ENCODE measurements at regions not wholly inside any gene's neighbourhood (a gene's known extent, or its start where the extent isn't known, plus 50 kb on each side); places are given as distances from the start of the nearest gene placed in this dataset.
"Not testable (repeated sequence)": the region's sequence is repeated elsewhere in the genome, so short reads cannot be mapped to it uniquely, and the experiment has no call there.

- no peak for DNase-seq
Observed at GRCh38 chr18:41113885-41114482, 841.0 kb upstream of the PIK3C3 start.

DNA sequence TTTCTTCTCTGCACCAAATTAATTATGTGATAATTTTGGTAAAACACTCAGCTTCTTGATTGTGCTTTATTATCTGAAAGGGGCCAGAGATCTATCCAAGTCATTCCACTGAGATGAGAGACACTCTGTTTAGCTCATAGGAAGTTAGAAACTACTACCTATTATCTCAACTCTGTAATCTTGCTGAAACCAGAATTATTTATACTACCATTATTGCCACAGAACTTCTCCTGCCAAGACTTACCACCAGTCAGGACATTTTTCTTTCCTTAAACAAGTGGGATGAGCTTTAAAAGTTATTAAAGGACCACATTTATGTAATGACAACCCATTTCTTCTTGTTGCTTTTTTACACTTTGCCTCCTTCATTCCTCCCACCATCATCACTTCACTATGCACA is 855.6 kb upstream of the PIK3C3 start:
- DNase-seq = no peak

GRCh38 chr18:41096504-41096903 is 858.5 kb upstream of the PIK3C3 start:
- no peak for DNase-seq

- DNase-seq = no peak
Observed at GRCh38 chr18:41077076-41077475, 878.0 kb upstream of the PIK3C3 start.

GRCh38 chr18:41075212-41075611 is 879.8 kb upstream of the PIK3C3 start:
- DNase-seq = no peak

GRCh38 chr18:41073372-41073954 is 881.6 kb upstream of the PIK3C3 start:
- DNase-seq = no peak

DNA sequence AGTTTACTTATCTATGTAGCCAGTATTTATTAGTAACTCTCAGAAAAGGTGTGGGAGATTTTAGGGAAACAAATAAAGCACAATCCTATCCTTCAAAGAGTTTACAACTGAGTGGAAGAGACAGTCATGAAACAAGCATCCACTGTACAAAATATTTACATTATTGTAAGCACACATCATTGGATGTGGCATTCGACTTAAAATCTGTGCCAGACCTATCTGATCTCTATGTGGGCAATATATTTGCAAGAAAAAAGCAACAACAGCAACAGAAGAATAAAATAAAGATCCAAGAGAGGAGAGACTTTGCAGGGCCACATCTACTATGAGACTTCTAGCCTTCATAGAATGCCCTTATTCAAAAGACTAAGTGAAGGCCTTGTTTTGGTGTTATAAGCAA is 882.1 kb upstream of the PIK3C3 start:
- DNase-seq = no peak

DNA sequence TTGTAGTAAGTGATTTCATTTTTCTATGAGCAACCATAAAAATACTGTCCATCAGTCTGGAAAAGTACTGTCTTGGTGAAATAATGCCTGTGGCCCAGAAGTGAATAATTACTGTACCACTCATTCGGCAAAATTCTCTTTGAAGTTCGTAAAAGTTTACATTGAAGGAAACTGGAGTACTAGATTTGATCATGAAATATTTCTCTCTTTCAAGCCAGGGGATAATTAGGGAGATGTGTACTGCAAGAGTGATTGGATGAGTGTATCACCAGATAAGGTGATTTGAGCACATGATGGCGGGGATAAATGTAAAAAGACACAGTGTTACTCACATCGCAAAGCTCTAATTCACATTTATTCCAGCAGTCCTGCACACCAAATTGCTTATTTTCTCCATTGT is 883.2 kb upstream of the PIK3C3 start:
- no peak for DNase-seq

GRCh38 chr18:41069167-41069566 is 885.9 kb upstream of the PIK3C3 start:
- DNase-seq = no peak

DNA sequence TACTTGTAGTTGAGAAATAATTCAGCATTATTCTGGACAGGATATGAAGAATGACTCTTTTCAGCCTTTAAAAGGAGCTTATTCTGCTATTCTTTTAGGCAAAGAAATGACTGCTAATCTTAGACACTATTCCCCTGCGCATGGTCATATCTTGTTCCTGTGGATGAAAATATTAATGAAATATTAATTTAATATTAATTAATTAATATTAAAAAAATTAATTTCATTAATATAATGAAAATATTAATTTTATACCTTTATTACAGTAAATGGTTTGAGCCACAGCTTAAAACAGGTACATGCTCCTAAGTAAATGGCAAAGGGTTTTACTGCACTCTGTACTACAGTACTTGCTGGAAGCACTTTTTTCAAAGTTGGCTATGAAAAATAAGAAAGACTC is 890.1 kb upstream of the PIK3C3 start:
- DNase-seq = no peak

DNA sequence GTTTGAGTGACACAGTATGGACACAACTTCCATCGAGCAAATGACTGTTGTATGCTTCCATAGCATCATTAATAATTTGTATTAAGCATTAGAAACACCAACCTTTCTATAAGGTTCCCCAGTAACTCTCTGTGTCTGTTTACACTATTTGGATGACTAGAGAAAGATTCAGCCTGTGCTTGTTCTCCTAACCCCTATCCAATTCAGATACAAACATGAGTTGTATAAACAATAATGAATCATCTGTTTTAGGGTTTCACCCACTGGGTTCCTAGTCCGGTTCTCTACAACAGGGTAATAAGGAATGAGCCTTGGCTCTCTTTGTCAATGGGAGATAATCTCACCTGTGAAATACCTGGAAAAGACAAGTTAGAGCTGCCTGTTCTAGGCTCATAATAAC is 894.1 kb upstream of the PIK3C3 start:
- DNase-seq = no peak

- DNase-seq = no peak
Observed at GRCh38 chr18:41059126-41059415, 896.0 kb upstream of the PIK3C3 start.

DNA sequence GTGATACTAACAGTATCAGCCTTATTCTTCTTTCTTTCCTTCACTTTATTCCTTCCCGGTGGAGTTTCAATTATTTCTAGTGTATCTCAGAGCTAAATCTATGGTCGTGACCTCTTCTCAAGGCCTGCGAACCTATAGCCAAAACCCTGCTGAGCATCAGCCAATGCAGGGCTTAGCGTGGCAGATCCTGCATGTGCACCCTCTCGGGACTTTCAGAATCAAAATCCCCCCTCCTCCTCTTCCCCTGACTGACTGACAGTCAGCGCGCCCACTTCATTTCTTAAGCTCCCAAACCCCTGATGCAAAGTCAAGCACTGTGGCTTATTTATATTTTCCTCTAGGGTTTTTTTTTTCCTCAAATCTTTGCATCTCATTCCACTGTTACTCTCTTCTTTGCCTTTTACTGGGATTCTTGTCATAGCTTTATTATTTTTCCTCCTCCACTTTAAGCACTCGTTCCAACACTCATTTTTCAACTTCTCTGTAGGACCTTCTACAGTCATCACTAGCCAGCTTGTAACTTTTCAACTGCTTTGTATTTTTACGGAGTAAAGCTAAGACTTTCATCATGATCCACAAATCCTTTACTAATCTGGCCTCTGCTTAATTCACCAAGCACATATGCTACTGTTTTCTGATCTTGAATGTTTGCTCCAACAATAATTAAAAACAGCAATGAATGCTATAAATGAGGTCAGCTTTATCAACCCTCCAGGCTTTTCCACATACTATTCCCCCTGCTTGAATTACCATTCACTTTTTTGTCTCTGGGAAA is 896.5 kb upstream of the PIK3C3 start:
- DNase-seq = no peak

DNA sequence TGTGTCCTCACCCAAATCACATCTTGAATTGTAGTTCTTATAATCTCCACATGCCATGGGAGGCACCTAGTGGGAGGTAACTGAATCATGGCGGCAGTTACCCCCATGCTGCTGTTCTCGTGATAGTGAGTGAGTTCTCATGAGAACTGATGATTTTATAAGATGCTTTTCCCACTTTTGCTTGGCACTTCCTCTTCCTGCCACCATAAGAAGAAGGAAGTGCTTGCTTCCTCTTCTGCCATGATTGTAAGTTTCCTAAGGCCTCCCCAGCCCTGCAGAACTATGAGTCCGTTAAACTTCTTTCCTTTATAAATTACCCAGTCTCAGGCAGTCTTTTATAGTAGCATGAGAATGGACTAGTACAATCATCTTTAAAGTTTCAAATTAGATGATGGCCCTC is 902.4 kb upstream of the PIK3C3 start:
- no peak for DNase-seq

- not testable (repeated sequence) for DNase-seq
Observed at GRCh38 chr18:41046250-41046649, 908.8 kb upstream of the PIK3C3 start.

- no peak for DNase-seq
Observed at GRCh38 chr18:41043876-41044275, 911.2 kb upstream of the PIK3C3 start.

DNA sequence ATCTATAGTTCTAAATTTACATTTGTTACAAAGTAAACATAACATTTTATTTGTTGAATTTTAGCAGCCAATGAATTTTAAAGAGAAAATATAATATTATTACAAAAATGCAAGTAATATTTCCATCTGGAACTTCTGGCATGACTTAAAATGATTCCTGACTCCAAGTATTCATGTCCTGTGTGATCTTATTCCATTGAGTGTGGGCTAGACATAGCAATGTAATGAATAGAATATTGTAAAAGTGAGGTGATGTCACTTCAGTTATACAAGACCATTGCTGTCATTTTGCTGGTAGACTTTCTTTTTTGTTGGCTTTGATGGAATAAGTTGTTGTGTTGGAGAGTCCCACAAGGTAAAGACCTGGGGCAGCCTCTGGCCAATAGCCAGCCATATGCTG is 912.2 kb upstream of the PIK3C3 start:
- no peak for DNase-seq

DNA sequence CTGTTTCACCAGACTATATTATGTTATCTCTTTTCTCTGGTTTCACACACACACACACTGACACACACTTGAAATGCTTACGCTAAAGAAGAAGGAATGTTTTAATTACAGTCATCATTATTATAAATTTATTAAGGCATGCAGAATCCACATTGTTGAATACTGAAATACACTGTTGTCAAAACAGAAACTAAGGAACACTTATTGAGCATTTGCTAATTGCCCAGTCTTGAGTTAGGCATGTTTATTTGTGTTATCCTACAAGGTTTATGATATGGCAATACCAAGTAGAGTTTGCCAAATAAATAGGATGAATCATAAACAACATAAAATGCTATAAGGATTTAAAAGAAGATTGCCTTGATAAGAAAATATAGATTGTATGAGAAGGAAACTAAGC is 917.0 kb upstream of the PIK3C3 start:
- no peak for DNase-seq

GRCh38 chr18:41036346-41036745 is 918.7 kb upstream of the PIK3C3 start:
- DNase-seq = no peak

- DNase-seq = no peak
Observed at GRCh38 chr18:41034413-41034812, 920.6 kb upstream of the PIK3C3 start.

GRCh38 chr18:41025666-41026065 is 929.4 kb upstream of the PIK3C3 start:
- DNase-seq = no peak

DNA sequence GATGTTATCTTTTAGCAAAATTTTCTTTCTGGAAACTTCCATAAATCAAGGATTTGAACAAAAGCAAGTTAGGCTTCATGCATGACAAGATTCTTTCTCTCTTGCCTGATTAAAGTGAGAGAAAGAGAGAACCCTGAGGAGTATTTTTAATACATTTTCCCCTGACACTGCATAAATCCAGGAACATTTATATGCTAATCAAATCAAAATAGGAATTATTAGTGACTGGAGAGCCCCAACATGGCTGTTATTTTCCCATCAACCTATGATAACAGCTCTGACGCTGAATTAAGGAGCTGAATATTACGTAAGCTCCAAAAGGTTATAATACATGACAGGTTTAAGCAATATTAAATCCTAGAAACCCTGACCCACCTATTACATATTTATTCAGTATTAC is 930.2 kb upstream of the PIK3C3 start:
- no peak for DNase-seq

- DNase-seq = no peak
Observed at GRCh38 chr18:41022484-41022883, 932.5 kb upstream of the PIK3C3 start.

DNA sequence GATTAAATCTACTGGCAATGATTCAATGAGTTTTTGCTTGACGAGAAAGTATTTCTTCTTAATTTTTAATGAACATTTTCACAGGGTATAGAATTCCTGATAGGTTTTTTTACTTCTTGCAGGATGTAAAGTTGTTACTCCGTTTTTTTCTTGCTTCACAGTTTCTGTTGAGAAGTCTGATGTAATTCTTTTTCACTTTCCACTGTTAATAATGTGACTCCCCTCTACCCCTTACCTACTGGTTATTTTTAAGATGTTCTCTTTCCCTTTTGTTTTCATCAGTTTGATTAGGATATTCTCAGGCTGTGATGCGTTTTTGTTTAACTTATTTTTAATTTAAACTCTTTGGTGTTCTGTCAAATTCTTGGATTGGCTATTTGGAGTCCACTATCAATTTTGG is 933.9 kb upstream of the PIK3C3 start:
- DNase-seq = no peak

DNA sequence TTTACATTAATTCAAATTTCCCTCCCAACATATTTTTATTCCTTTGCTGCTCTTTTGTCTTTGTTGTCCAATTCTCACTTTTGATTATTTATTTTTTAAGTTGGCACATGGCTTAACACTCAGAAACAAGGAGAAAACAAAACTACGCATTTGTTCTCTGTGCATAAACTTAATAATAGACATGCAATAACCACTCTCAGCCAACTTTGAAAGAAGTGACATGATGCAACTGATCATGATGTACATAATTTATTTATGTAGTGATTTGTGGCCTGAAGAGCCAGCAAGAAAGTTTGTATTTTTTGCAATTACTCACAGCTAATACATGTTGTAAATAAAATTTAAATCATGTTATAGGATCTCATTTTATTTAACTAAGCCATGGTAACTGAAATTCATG is 942.8 kb upstream of the PIK3C3 start:
- no peak for DNase-seq
